Osteocyte (in vitro differentiated cells): ENCODE measurements at regions not wholly inside any gene's neighbourhood (a gene's known extent, or its start where the extent isn't known, plus 50 kb on each side); places are given as distances from the start of the nearest gene placed in this dataset.

Source experiments
- DNase-seq: peaks from one replicate; pipeline ENCODE4 v3.0.0; 2021; ENCODE audit warnings: mixed read lengths; ENCODE audit not compliant: unreplicated experiment; ENCODE audit errors: extremely low spot score
- H3K27ac Mint-ChIP-seq: one replicate; pipeline ENCODE4 v1.8.0; 2021; ENCODE audit warnings: mild to moderate bottlenecking, mixed read lengths; ENCODE audit not compliant: unreplicated experiment
- H3K27me3 Mint-ChIP-seq: one replicate; pipeline ENCODE4 v1.8.0; 2021; ENCODE audit warnings: mixed read lengths; ENCODE audit not compliant: unreplicated experiment
- H3K36me3 Mint-ChIP-seq: one replicate; pipeline ENCODE4 v1.8.0; 2021; ENCODE audit warnings: mixed read lengths; ENCODE audit not compliant: unreplicated experiment
- H3K4me1 Mint-ChIP-seq: one replicate; pipeline ENCODE4 v1.8.0; 2021; ENCODE audit warnings: mixed read lengths; ENCODE audit not compliant: unreplicated experiment
- H3K4me3 Mint-ChIP-seq: one replicate; pipeline ENCODE4 v1.8.0; 2021; ENCODE audit warnings: mild to moderate bottlenecking, moderate library complexity, mixed read lengths; ENCODE audit not compliant: unreplicated experiment
- H3K9me3 Mint-ChIP-seq: one replicate; pipeline ENCODE4 v1.8.0; 2021; ENCODE audit warnings: mixed read lengths; ENCODE audit not compliant: unreplicated experiment
- TF ChIP-seq, protein P1 (sequence below): fragments of 200-600 bp; sonication (generic); IDR thresholded peaks from 2 replicates; pipeline ENCODE4 v1.5.0; 2021; ENCODE audit warnings: antibody characterized with exemption, mild to moderate bottlenecking, moderate library complexity

DNA sequence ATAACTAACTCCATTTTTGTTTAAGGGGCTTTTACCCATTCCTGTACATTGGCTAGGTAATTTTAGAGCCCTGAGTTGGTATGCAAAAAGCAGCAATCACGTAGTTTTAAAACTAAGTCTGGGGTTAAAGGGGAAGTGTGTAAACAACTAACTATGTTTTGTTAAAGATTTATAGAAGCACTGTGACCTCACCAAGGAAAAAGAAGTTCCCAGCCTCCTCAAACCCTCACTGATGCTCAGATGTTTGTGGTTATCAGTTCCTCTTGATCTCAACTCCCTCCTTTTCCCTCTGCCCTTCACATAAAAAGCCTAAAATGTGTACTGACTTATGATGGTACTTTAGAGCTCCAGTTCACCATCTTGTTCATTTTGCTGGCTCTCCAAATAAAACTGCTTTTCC, 119.9 kb upstream of the IRX6 start:
- Mint-ChIP-seq H3K27me3 (peaks cover 9% of the 10 kb centered on the region), H3K4me3 (no peak overlapping the region), H3K9me3 (no peaks in the 10 kb centered on the region), H3K4me1 (no peaks in the 10 kb centered on the region), H3K27ac (no peak overlapping the region), H3K36me3 (no peaks in the 10 kb centered on the region)
- TF ChIP-seq, protein P1, sequence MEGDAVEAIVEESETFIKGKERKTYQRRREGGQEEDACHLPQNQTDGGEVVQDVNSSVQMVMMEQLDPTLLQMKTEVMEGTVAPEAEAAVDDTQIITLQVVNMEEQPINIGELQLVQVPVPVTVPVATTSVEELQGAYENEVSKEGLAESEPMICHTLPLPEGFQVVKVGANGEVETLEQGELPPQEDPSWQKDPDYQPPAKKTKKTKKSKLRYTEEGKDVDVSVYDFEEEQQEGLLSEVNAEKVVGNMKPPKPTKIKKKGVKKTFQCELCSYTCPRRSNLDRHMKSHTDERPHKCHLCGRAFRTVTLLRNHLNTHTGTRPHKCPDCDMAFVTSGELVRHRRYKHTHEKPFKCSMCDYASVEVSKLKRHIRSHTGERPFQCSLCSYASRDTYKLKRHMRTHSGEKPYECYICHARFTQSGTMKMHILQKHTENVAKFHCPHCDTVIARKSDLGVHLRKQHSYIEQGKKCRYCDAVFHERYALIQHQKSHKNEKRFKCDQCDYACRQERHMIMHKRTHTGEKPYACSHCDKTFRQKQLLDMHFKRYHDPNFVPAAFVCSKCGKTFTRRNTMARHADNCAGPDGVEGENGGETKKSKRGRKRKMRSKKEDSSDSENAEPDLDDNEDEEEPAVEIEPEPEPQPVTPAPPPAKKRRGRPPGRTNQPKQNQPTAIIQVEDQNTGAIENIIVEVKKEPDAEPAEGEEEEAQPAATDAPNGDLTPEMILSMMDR = no peak
- no peak for DNase-seq

DNA sequence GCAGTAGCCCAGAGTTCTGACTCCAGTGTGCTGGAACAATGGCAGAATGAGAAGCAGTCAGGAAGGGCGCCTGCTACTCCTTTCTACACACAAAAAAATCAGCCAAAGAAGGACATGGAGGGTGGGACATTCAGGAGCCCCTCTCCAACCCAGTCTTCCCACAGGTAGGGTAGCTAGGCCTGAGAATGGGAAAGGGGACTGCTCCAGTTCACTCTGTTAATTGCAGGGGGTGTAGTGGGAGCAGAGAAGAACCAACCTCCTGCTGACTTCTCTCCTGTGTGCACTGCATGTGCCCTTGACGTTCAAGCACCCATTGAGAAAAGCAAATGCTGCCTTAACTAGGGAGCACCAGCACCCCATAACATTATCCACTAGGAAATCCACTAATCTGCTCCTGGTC, 119.1 kb upstream of the IRX6 start:
- H3K36me3 Mint-ChIP-seq = no peaks in the 10 kb centered on the region
- H3K4me1 Mint-ChIP-seq = no peaks in the 10 kb centered on the region
- peaks cover 9% of the 10 kb centered on the region for H3K27me3 Mint-ChIP-seq
- DNase-seq = no peak
- TF ChIP-seq, protein P1 = no peak
- no peak overlapping the region for H3K4me3 Mint-ChIP-seq
- no peaks in the 10 kb centered on the region for H3K9me3 Mint-ChIP-seq
- no peak overlapping the region for H3K27ac Mint-ChIP-seq

DNA sequence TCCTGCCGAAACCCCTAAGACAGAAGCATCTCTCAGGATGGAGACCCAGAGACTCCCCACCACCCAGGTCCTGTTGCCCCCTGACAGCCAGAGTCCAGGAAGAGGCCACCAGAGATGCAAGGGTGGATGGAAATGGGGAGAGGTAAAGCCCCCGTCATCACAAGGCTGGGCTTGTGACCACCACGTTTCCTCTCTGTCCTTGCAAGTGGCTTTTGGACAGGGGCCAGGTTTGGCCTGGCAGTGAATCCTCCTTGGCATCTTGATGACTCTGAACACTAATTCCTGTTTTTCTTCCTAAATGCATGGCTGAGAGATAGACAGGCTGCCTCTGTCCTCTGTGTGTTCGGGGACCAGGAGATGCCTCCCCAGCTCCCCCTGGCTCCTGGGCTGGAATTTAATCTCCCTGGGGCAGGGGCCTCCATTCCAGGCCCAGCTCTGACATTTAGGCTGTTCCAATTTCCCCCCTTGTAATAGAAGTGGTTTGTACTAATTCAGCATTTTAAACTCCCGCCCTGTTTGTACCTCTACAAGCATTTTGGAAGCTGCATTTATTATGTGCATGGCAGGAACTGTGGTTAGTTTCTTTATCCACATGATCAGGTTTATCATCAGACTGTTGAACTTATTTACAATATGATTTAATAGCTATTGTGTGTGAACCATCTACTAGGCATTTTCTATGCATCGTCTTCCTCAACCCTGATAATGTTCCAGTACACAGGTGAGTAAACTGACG, 116.1 kb upstream of the IRX6 start:
- no peaks in the 10 kb centered on the region for H3K4me1 Mint-ChIP-seq
- no peaks in the 10 kb centered on the region for H3K9me3 Mint-ChIP-seq
- H3K36me3 Mint-ChIP-seq = no peaks in the 10 kb centered on the region
- no peak for DNase-seq
- H3K27ac Mint-ChIP-seq = no peak overlapping the region
- peaks cover 5% of the 10 kb centered on the region for H3K27me3 Mint-ChIP-seq
- TF ChIP-seq, protein P1 = no peak
- no peak overlapping the region for H3K4me3 Mint-ChIP-seq

DNA sequence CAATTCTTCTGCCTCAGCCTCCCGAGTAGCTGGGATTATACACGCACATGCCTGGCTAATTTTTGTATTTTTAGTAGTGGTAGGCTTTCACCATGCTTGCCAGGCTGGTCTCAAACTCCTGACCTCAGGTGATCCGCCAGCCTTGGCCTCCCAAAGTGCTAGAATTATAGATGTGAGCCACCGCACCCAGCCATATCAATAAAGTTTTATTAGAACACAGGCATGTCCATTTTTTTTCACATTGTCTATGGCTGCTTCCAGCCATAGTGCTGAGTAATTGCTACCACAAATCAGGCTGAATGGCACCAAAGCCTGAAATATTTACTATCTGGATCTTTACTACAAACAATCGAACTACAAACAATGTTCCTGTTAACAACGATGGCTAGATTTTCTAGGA, 114.4 kb upstream of the IRX6 start:
- Mint-ChIP-seq H3K27ac (no peak overlapping the region), H3K4me3 (no peak overlapping the region), H3K36me3 (no peaks in the 10 kb centered on the region), H3K27me3 (peaks cover 2% of the 10 kb centered on the region), H3K4me1 (no peaks in the 10 kb centered on the region), H3K9me3 (no peaks in the 10 kb centered on the region)
- TF ChIP-seq, protein P1 = no peak
- no peak for DNase-seq

DNA sequence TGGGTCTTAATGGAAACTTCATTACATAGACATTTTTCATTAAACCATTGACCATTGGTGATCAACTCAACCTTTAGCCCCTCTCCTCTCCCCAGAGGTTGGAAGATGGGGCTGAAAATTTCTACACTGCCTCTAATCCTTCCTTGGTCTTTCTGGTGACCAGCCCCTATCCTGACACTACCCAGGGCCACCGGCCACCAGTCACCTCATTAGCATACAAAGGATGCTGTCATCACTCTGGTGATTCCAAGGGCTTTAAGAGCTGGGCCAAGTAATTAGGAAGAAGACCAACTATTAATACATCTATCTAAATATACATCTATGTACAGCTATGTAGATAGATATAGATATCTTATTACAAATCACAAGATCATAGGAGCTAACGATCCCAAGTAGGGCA, 111.2 kb upstream of the IRX6 start:
- Mint-ChIP-seq H3K4me1 (no peaks in the 10 kb centered on the region), H3K4me3 (no peak overlapping the region), H3K27me3 (peaks cover 2% of the 10 kb centered on the region), H3K9me3 (no peaks in the 10 kb centered on the region), H3K36me3 (no peaks in the 10 kb centered on the region), H3K27ac (no peak overlapping the region)
- DNase-seq = no peak
- TF ChIP-seq, protein P1 = no peak
